AG20443 (cell line): ENCODE measurements at regions not wholly inside any gene's neighbourhood (a gene's known extent, or its start where the extent isn't known, plus 50 kb on each side); places are given as distances from the start of the nearest gene placed in this dataset.

Experiments used
- DNase-seq: peaks from one replicate; pipeline ENCODE4 v3.0.0; 2012; ENCODE audit warnings: low spot score, mixed read lengths

DNA sequence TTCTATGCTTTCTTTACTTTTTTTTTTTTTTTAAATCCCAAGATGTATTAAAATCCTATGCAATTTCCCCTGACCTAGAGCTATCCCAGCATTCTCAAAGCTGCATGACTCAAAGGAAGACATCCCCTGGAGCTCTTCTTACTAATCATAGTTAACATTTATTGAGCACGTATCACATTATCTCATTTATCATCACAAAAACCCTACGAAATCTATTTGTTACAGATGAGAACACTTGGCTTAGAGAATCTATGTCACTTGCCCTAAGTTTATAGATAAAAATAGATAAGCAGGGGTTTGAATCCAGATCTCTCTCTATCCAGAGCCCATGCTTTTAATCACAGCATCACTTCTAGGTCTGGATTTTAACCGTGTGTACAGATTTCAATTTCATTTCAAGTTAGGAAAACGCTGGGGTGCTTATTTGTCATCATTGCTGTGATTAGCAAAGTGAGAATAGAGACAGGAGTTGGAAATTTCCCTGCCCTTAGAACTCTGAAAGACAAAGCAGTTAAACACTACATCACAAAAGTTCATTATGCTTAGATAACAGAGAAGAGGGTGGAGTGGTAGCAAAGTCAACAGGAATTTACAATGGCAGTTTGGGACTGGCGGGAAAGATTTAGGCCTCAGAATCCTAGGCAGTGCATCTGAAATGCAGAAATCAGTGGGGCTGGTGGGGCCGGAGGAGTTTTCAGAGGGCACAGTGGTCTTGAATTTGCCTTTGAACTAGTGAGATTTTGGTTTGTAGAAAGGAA is 177.7 kb upstream of the FRMD6 start:
- no peak for DNase-seq

DNA sequence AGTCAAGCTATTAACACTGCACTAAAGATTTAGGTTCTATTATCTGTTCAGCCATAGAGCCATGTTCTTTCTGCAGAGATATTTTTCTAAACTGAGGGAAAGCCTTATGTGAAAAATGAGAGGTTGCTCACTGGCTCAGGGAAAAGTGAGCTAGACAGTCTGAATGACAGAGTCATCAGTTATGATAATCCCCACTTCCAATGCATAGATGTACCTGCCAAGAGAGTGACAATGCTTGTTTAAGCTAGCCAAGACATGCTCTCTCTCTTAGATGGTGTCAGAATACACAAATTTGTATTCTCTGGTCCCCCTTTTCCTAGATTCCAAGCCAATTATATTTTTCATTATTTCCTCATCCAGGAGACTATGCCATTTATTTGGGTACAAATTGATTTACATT is 176.9 kb upstream of the FRMD6 start:
- DNase-seq: no peak

DNA sequence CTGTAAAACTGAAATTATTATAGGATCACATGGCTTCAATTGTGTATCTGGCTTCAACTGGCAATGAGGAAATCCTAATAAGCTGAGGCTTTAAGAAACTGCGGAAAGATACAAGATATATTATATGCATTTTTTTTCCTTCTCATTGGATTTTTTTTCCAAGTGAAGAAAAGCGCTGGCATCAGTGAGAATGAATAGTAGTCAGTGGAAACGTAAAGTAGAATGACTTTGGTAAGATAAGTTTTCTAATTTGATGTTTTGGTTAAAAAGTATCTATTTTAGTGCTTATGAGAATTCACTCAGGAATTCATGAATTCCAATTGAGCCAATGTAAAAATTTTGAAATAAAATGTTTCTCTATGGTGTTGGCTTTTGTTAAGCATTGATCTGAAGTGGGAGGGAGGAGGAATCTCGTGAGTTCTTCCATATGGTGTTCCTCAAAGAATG is 173.5 kb upstream of the FRMD6 start:
- no peak for DNase-seq

DNA sequence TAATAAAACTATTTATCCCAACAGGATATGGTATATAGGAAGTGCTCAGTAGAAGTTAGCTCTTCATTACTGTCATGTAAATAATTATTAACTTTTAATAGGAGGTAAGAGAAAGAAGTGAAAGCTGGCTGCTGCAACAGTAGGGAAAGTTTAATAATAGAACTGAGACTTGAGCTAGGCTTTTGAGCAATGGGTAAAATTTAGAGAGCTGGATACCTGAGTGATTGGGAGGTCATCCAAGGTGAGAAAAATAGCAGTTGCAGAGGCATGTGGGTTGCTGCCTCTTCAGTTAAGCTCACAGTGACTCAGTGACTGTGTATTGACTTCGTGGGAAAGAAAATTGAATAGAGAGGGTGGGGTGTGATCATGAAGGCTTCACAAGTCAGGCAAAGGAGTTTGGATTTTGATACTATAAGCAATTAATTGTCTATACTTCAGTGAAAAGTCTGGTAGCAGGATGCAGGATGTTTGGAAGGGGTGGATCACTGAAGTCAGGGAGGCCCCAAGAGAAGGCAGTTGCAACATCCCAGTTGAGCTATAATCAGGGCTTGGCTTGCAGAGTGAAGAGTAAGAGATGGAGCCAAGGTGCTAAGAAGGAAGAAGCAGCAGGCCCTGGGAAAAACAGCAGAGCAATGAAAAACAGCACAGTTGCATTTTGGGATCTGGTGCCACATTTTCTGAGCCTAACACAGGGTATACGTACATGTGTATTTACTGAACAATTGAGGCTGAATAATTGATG is 172.0 kb upstream of the FRMD6 start:
- peak; percentile 58 for DNase-seq

DNA sequence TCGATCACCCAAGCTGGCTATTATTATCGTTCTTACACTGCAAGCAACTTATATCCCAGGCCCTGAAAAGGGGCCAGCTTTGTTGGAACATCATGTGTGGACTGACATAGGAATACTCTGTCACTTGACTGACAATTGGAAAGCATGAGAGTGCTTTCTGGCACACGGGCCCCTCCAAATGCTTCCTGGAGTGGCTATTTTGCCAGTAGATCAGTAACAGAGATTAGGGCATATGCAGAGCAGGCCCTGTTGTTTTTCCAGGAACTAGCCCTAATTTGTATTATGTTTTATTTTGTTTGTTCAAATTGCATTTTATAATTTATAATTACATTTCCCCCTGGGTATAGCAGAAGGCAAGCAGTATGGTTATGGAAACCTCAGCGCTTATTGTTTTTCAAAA is 170.1 kb upstream of the FRMD6 start:
- no peak for DNase-seq

DNA sequence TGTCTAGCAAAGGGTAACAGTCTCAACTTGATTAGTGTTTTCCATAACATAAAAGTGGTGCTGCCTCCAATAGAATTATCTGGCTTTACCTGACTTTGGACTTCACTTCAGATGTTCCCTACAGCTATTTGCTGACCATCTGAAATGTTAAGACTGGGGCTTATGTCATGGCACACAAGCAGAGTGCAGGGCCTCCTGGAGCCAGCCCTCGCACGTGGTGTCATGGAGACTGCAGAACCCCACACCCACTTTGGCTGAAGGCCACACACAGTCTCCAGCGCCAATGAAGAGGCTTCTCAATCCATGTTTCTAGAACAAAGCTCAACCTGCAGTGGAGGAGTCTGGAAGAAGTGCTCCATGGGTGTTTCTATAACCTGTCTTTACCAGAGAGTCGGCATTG is 169.6 kb upstream of the FRMD6 start:
- no peak for DNase-seq

DNA sequence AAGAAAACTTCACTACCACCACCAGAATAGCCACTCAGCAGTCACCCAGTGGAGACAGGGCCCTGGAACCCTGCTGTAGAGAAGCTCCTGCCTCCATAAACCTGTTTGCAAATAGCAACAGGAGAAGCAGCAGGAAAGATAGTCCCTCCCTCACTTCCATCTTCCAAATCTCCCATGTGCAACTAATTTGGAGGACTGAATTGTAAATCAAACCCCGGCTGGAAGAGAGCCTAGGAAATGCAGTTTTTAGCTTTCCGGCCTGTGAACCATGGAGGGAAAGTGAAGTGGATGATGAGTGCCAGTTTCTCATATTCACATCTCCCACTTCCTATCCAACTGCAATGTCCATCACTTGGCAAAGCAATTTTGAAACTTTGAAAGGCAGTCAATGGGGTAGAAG is 167.2 kb upstream of the FRMD6 start:
- peak; percentile 29 for DNase-seq

DNA sequence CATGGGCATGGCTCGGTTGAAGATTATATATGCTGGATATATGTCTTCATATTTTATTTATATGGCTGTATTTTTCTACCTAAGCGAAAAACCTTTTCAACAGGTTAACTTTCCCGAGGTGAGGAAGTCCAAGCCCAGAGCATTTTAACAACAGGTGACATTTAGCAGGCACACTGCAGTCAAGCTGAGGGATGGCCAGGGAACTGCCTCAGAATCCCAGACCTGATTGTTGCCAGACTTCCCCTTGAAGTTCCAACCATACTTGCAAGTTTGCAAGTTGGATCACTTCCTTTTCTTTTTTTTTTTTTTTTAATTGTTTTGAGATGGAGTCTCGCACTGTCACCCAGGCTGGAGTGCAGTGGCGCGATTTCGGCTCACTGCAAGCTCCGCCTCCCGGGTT is 166.0 kb upstream of the FRMD6 start:
- DNase-seq: no peak

DNA sequence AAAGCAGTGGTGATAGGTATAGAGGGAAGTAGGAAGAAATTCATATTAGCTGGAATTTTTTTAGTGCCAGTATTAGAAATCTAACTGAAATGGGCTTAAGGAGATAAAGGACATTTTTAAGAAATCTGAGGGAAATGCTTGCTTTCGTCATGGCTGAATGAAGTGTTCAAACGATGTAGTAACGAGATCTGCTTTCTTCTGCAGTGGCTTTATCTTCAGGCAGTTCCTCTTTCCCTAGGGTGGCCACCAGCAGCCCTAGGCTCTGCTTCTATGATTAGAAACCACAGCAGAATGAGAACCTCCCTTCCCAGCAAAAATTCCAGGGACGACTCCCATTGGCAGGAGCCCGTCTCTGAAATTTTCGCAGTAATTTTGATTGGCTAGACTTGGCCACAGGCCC is 163.9 kb upstream of the FRMD6 start:
- DNase-seq: no peak

DNA sequence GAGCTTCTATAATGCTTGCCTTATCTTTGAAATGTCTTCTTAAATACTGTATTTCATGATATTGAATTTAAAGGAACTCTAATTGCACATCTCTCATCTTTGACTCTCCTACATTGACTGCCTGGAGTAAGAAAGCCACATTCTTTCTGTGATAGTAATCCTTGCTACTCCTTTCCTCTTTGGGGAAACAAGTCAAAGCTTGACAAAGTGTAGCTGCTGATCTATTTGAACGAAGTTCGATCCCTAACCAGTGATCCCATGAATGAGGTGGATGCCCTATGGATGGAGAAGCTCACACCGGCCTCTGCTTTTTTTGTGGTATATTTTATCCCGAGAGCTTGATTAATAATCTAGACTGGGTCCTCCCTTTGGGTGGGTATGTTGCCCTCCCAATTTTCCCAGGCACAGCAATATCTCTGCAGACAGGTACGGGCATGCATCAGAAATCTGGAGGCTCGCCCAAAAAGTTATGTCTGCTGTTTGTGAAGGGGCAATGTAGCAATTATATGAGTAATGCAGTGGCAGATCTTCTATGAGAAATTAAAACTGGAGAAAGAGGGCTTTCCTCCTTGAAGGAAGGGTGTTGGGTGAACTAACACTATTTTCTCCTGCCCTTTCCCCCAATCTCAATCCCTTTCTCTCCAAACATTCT is 163.0 kb upstream of the FRMD6 start:
- DNase-seq: no peak

DNA sequence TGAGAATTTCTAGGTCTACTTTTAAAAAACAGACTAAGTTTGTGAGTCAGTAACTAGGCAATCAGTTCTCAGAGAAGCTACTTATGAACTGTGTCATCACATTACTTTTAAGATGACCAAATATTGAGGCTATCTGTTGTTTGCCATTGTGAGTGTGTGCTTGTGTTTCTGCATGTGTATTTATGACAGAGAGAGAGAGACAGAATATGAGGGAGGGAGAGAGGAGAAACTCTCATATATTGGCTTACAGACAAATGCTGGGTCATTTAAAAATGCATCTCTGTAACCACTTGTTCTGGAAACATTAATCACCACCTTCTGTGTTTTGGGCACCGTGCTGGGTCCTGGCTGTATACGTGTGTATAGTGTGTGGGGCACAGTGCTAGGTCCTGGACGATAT is 161.5 kb upstream of the FRMD6 start:
- DNase-seq: peak; percentile 49

DNA sequence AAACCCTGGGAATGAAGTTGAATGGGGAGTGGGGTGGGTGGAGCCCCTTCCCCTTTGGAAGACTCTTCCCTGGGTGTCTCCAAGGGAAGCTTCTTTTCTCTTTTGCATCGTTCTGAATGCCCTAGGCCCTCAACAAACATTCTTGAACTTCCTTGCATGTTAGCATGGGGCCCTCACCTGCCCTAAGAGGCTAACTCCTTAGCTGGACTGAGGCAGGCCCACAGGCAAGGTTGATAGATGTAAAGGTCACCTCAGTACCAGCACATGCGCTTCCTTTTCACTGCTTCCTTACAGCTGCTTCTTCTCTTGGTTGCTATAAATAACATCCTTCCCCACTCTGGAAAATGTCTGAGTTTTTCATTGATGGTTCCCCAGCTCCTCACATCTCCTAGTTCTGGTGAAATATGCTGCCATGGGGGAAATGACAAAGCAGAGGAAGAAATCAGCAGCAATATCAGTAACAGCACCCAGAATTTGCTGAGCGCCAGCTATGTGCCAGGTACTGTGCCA is 160.6 kb upstream of the FRMD6 start:
- no peak for DNase-seq

DNA sequence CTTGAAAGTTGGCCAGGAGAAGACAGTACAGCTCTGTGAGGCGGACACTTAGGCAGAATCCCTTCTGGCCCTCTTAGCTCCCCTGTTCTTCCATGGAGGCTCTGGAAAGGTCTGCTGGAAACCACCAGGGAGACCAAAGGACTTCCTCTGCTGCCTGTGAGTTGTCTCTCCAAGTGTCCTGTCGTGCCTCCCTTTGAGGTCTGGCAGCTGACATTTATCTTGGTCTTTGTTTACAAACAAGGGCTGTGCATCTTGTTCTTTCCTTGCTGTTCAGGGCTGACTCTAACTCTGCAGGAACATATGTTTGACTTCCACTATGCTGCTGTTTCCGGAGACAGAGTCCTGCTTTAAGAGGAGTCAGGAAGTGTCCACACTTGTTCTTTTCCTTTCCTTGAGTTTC is 159.9 kb upstream of the FRMD6 start:
- no peak for DNase-seq

DNA sequence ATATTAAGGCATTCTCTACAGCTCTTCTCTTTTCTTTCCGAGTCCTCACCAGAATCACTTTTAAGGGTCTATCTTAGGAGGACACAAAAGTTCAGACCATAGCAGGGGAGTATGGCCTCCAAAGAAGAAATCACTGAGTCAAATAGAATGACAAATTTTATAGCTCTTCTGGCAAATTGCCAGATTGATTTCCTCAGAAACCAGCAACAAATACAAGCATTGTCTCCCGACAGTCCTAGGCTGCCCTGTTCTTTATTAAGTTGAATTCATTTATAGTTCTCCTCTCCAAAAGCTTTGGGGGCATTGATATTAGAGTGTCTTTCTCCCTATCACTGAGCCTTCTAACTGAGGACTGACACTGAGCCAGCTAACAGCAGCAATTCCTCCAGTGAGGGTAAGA is 156.4 kb upstream of the FRMD6 start:
- no peak for DNase-seq

DNA sequence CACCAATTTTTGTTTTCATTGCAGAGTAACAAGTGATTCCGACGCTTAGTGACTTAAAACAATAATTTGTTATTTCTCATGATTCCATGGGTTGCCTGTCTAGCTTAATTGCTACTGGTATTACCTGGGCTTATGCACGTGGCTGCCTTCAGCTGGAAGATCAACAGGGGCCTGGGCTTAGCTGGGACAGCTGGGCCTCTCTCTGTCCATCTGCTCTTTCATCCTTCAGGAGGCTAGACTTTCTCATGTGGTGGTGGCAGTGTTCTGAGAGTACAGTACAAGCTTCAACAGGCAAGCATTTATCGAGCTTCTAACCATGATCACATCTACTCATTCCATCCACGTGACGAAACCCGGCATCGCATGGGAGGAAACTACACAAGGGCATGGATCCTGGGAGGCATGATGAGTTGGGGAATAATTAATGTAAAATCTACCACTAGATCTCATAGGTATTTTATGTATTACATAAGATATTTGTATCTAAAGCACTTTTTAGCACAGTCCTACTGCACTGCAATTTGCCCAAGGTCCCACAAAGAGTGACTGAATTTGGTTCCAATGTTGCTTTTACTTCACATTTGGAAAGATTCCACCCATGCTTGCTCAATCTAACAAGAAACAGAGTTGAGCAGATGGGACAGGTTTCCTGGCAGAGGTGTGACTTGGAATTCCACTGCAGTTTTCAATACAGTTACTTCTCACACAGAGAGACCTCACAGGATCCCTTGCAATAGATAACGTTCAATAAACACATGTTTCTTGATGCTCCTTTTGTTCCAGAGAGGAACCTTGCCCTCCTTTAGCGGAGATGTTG is 153.1 kb upstream of the FRMD6 start:
- no peak for DNase-seq

DNA sequence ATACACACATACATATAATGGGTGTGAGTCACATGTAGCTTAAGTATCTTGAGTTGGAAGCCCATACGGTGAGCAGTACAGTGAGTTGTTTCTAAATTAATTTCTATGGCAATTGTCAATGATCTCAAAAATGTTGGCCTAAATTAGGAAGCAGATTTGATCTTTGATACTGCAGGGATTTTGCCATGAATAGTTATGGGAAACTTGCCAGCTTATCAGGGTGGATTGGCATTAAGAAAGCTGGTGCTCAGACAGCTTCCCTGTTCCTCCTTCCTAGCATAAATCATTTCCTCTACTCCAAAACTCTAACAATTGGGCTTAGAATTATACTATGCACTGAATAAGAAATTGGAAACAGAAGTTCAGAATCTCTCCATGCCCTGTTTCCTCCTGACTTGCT is 150.9 kb upstream of the FRMD6 start:
- no peak for DNase-seq

DNA sequence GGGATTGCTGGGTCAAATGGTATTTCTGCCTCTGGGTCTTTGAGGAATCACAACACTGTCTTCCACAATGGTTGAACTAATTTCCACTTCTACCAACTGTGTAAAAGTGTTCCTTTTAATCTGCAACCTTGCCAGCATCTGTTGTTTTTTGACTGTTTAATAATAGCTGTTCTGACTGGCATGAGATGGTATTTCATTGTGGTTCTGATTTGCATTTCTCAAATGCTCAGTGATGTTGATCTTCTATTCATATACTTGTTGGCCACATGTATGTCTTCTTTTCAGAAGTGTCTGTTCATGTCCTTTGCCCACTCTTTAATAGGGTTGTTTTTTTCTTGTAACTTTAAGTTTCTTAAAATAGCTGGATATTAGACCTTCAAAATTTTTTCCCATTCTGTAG is 150.0 kb upstream of the FRMD6 start:
- DNase-seq: no peak

DNA sequence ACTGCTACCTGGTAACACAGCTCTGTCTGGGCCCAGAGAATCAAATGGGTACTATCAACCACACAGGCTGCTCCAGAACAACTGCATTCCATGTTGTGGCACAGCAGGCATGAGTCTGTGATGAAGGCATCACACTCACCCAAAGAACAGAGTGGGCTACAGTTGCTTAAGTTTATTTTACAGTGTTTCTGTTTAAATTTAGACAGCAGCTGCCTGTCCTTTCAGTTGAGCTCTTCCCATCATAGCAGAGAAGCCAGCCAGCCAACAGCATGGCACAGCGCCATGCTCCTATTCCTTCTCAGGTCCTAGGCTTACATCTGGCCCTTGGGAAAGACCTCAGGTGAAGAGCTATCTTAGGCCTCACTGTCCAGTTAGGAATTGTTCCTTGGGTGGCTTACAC is 147.0 kb upstream of the FRMD6 start:
- DNase-seq: no peak

DNA sequence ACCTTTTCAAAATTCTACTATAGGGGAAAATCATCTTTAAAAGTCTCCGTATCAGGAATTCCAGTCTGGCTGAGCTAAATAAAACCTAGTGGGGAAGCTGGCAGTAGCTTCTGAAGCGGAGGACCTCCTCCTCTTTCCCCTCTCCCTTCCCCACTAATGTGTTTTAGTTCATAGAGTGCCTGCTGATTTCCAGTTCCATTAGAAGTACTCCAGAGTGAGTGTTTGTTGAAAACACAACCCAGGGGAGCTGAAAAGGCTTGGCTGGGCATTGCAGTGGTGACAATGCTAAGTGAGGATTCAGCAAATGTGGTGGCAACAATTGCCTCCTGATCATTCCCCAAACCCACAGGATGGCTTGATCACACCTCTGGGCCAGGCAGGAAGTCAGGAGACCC is 144.2 kb upstream of the FRMD6 start:
- no peak for DNase-seq

DNA sequence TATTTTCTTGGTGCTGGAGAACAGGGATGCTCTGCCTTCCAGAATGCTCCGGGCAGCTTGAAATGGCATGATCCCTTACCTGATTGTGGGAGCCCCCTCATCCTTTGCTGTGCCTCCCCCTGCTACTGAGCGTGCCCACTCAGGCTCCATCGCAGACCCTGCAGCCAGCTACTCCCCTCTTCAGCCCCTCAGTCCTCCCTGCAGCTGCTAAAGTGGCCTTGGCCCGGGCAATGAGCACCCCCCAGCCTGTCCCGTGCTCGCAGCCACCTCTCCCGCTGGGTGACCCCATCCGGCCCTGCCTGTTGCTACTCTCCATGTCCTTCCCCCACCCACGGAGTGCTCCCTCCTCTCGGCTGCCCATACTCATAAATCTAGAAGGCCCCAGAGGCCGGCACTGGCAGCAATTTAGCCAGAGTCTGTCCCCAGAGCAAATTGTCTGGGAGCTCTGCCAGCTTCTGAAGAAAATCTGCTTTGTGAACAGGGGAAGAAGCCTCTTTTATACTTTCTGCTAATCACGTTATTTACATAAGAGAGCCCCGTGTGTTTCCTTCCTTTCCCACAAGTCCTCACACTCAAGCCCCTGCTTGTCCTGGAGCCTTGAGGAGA is 143.7 kb upstream of the FRMD6 start:
- DNase-seq: peak; percentile 60

DNA sequence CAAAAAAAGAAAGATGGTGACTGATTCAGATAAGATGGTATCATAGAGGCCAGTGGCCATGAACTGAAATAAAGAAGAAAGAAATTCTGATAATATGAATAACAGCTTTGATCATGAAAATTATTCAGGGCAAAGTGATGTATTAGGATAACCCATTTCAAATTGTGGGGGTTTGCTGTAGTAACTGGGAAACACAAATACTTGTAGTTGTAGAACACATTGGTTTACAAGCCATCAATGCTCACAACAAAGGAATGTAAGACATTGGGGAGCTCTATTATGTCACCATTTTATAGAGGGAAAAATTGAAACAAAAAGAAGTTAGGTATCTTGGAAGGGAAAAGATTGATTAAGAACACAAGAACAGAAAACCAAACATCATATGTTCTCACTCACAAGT is 140.4 kb upstream of the FRMD6 start:
- DNase-seq: no peak

DNA sequence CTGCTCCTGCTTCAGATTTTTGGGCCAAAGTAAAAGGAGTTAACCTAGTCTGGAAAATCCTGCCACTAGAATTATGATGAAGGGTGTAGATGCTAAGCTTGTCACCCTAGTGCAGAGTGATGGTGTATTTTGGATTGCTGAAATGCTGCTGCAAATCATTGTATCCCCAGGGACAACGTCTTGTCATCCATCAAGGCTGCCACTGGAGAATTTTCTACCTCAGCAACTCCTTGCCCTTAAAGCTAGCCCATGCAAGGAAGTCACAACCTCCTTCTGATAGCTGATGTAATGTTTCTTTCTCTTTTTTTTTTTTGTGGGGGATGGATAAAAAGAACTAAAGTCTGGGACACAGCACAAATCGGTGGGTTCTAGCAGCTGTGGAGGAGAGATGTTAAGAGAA is 139.4 kb upstream of the FRMD6 start:
- DNase-seq: no peak
